Thyroid gland (tissue), 4 donors: ENCODE measurements at regions not wholly inside any gene's neighbourhood (a gene's known extent, or its start where the extent isn't known, plus 50 kb on each side); places are given as distances from the start of the nearest gene placed in this dataset.

ENCODE experiments used
- DNase-seq, 2 donors: peaks; one replicate each; pipeline ENCODE4 v3.0.0-alpha.2; 2019
- H3K27ac ChIP-seq, 3 donors: fragments of 200-600 bp; sonication (generic); 1 replicate in 2 of 3; 2 replicates in 1 of 3; pipeline ENCODE4 v1.5.1; 2016 to 2019; ENCODE audit warnings: mild to moderate bottlenecking in 1 of 3, moderate library complexity in 1 of 3
- H3K27me3 ChIP-seq: fragments of 200-600 bp; sonication (generic); one replicate; pipeline ENCODE4 v1.5.1; 2019
- H3K36me3 ChIP-seq, 2 donors: fragments of 200-600 bp; sonication (generic); one replicate each; pipeline ENCODE4 v1.5.1; 2016 to 2019
- H3K4me1 ChIP-seq, 2 donors: fragments of 200-600 bp; sonication (generic); one replicate each; pipeline ENCODE4 v1.5.1; 2017 to 2019
- H3K4me3 ChIP-seq, 3 donors: fragments of 200-600 bp; sonication (generic); replicated peaks in 1 of 3; 1 replicate in 2 of 3; 2 replicates in 1 of 3; pipeline ENCODE4 v1.5.1; 2016; ENCODE audit warnings: mild to moderate bottlenecking in 1 of 3
- H3K9me3 ChIP-seq: fragments of 200-600 bp; sonication (generic); one replicate; pipeline ENCODE4 v1.5.1; 2017
- POLR2A ChIP-seq, 2 donors: fragments of 450-650 bp; IDR thresholded peaks; one replicate each; pipeline ENCODE4 v1.6.1; 2017; ENCODE audit warnings: antibody characterized with exemption in 2 of 2, mild to moderate bottlenecking in 2 of 2, moderate library complexity in 1 of 2
- WGBS, 2 donors: methylation state at CpG; one replicate each; pipeline ENCODE4 v1.1.5; 2017; 5-methylcytosine and 5-hydroxymethylcytosine counted together
- intact Hi-C: fragments of 100-400 bp; cut with DNase I; formaldehyde crosslinking; loops from one replicate; pipeline ENCODE4 v1.15.1; 2023
- TF ChIP-seq, protein P1 (sequence below), 6 experiments: fragments of 200-600 bp in 3 of 6; fragments of 450-650 bp in 3 of 6; sonication (generic) in 3 of 6; IDR thresholded peaks; one replicate each; pipeline ENCODE4 v1.5.1; 2016 to 2019; ENCODE audit warnings: antibody characterized with exemption in 6 of 6, mild to moderate bottlenecking in 2 of 6, inconsistent platforms in 1 of 6, moderate library complexity in 1 of 6

DNA sequence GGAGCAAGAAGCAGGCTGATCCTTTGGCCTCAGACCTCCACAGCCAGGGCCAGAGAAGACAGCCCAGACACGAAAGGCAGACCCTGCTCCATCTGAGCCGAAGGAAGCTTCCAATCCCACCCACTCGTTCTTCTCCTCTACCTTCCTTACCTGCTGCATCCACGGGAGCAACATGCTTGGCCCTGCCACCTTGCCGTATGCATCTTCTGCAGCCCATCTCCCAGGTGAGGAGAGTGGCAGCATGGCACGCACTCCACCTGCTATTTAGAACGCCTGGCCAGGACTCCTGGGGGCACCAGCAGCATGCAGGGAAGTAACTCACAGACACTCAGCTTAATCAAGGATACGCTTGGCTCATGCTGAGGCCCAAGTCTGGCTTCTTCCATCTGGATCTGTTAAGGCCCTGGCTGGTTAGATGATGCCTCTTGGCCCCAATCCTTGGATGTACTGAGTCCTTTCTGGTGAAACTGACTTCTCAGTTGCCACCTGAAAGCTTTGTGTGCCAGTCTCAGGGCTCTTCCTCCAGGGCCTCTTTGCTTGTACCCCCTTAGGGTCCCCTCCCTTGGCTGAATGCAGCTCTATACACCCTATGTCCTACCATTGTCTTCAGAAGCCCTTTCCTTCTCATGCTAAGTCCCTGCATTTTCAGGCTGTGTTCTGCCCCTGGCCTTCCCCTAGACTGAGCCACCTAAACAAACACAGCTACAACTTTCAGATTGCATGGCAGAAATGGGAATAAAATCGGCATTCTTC, 604.9 kb downstream of the BUD13 start:
- intact Hi-C loops = no loop called here
- no peaks in the 10 kb centered on the region for H3K36me3 ChIP-seq
- H3K9me3 ChIP-seq = no peaks in the 10 kb centered on the region
- 90 to 91% methylated on average over 9 of the region's 9 CpGs for WGBS, 2 donors
- H3K27me3 ChIP-seq = no peaks in the 10 kb centered on the region
- no peaks in the 10 kb centered on the region for H3K4me1 ChIP-seq
- no peak overlapping the region for H3K4me3 ChIP-seq
- H3K27ac ChIP-seq = no peak overlapping the region
- no peak for DNase-seq
- no peak for TF ChIP-seq POLR2A (IDR thresholded peaks at IDR 0.05)
- TF ChIP-seq, protein P1, sequence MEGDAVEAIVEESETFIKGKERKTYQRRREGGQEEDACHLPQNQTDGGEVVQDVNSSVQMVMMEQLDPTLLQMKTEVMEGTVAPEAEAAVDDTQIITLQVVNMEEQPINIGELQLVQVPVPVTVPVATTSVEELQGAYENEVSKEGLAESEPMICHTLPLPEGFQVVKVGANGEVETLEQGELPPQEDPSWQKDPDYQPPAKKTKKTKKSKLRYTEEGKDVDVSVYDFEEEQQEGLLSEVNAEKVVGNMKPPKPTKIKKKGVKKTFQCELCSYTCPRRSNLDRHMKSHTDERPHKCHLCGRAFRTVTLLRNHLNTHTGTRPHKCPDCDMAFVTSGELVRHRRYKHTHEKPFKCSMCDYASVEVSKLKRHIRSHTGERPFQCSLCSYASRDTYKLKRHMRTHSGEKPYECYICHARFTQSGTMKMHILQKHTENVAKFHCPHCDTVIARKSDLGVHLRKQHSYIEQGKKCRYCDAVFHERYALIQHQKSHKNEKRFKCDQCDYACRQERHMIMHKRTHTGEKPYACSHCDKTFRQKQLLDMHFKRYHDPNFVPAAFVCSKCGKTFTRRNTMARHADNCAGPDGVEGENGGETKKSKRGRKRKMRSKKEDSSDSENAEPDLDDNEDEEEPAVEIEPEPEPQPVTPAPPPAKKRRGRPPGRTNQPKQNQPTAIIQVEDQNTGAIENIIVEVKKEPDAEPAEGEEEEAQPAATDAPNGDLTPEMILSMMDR (IDR thresholded peaks at IDR 0.05) = no peak

DNA sequence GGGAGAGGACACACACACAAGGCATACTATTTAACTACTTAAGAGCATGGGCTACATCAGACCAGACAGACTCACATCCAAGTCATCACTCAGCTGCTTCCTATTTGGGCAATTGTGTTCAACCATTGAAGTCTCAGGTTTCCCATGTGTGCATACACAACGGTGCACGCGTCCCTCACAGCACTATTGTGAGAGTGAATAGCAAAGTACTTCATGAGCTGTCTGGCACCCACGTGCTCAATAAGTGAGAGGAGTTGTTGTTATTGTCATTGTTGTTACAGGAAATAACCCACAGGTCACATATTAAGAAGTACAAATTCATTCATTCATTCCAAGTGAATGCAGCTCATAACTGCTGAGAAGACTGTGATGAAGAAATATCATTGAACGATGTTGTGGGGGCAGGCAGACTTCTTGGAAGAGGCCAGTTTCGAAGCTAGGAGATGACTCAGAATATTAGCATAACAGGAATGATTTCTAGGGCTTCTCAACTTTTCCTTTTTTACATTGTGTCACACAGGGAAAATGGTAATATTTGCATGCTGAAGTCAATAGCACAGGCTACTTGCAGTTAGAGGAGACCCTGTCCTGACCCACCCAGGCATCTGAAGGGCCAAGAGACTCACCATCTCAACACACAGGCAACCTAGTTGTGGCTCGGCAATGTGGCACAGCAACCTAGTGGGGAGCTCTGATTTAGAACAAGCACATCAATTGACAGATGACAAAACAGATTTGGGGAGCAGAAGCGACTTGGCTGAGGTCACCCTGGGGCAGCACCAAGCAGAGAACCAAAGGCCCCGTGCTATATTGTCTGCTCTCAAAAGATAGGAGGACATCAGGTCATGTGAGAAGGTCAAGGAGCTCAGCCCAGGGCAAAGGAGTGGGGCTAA, 606.0 kb downstream of the BUD13 start:
- intact Hi-C loops = no loop called here
- Histone ChIP-seq H3K27me3 (no peaks in the 10 kb centered on the region), H3K9me3 (no peaks in the 10 kb centered on the region), H3K27ac (no peak overlapping the region), H3K4me1 (no peaks in the 10 kb centered on the region), H3K4me3 (no peak overlapping the region), H3K36me3 (no peaks in the 10 kb centered on the region)
- WGBS, 2 donors = 60 to 62% methylated on average over 9 of the region's 9 CpGs
- TF ChIP-seq, protein P1 (IDR thresholded peaks at IDR 0.05) = no peak
- no peak for TF ChIP-seq POLR2A (IDR thresholded peaks at IDR 0.05)
- no peak for DNase-seq

DNA sequence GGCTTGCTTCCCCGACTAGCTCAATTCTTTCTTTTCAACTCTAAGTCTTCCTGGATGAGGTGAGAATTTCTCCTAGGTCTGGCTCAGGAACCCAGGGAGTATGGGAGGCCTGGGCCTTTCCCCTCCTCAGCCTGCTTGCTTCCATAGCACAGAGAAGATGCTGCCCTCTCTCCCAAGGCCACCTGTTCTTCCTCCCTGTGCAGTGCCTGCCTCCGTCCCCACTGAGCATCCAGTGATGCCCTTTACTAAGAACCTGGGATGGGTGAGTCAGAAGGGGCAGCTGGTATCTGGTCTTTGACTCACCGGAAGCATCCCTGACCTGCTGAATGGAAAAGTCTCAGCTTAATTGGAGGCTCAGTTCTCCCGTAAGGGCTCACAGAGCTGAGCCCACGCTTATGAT, 607.9 kb downstream of the BUD13 start:
- H3K4me1 ChIP-seq = no peaks in the 10 kb centered on the region
- no peak for TF ChIP-seq POLR2A (IDR thresholded peaks at IDR 0.05)
- TF ChIP-seq, protein P1 (IDR thresholded peaks at IDR 0.05) = no peak
- H3K36me3 ChIP-seq = no peaks in the 10 kb centered on the region
- no peak overlapping the region for H3K27ac ChIP-seq
- no peaks in the 10 kb centered on the region for H3K9me3 ChIP-seq
- intact Hi-C loops = no loop called here
- WGBS, 2 donors = 72 to 76% methylated on average over 5 of the region's 5 CpGs
- H3K4me3 ChIP-seq = no peak overlapping the region
- H3K27me3 ChIP-seq = no peaks in the 10 kb centered on the region
- DNase-seq = no peak

DNA sequence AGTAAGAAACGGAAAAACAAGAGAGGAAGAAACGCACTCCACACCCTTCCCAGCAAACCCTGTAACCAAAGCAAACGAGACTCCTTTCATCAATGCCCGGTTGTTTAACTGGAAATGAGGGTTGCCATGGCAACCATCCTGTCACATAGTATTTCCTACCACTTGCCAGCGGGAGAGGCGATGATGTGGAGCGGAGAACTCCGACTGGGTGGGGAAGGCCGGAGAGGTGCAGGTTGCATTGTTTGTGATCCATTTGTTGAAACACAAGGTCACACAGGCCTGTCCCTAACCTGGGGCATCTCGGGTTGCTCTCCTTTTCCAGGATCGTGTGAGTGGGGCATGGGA, 609.9 kb downstream of the BUD13 start:
- Histone ChIP-seq H3K9me3 (no peaks in the 10 kb centered on the region), H3K27me3 (no peaks in the 10 kb centered on the region), H3K4me1 (no peaks in the 10 kb centered on the region), H3K36me3 (no peaks in the 10 kb centered on the region), H3K4me3 (no peak overlapping the region), H3K27ac (no peak overlapping the region)
- intact Hi-C loops = no loop called here
- TF ChIP-seq, protein P1 (IDR thresholded peaks at IDR 0.05) = no peak
- no peak for TF ChIP-seq POLR2A (IDR thresholded peaks at IDR 0.05)
- no peak for DNase-seq
- 21 to 22% methylated on average over 11 of the region's 11 CpGs for WGBS, 2 donors
